RWPE2 (cell line): ENCODE measurements at regions not wholly inside any gene's neighbourhood (a gene's known extent, or its start where the extent isn't known, plus 50 kb on each side); places are given as distances from the start of the nearest gene placed in this dataset.

Experiments
- ATAC-seq: fragments of 200-7000 bp; cut with Tn5 transposase; 3 replicates; pipeline ENCODE4 v1.9.1; 2021; ENCODE audit warnings: low read depth
- DNase-seq: peaks from one replicate; pipeline ENCODE4 v3.0.0-alpha.2; 2020; ENCODE audit warnings: low spot score
- H3K27ac ChIP-seq: fragments of 450-650 bp; 2 replicates; pipeline ENCODE4 v1.5.1; 2017; ENCODE audit warnings: mild to moderate bottlenecking; ENCODE audit not compliant: poor library complexity, severe bottlenecking
- H3K27me3 ChIP-seq: fragments of 250-450 bp; sonication (Bioruptor Pico); 2 replicates; pipeline ENCODE4 v1.5.1; 2021; ENCODE audit warnings: mild to moderate bottlenecking, moderate library complexity; ENCODE audit not compliant: insufficient read depth, poor library complexity, severe bottlenecking
- H3K36me3 ChIP-seq: fragments of 250-450 bp; sonication (Bioruptor Pico); 2 replicates; pipeline ENCODE4 v1.5.1; 2020; ENCODE audit warnings: low read depth, mild to moderate bottlenecking, moderate library complexity
- H3K4me1 ChIP-seq: fragments of 250-450 bp; sonication (Bioruptor Pico); 2 replicates; pipeline ENCODE4 v1.5.1; 2021; ENCODE audit warnings: mild to moderate bottlenecking, moderate library complexity; ENCODE audit not compliant: insufficient read depth, poor library complexity, severe bottlenecking
- H3K4me3 ChIP-seq: fragments of 250-450 bp; sonication (Bioruptor Pico); 2 replicates; pipeline ENCODE4 v1.5.1; 2021; ENCODE audit warnings: mild to moderate bottlenecking, moderate library complexity; ENCODE audit not compliant: severe bottlenecking
- H3K9me3 ChIP-seq: fragments of 250-450 bp; sonication (Bioruptor Pico); 2 replicates; pipeline ENCODE4 v1.5.1; 2021; ENCODE audit warnings: mild to moderate bottlenecking, moderate library complexity; ENCODE audit not compliant: severe bottlenecking
- TF ChIP-seq, protein P1 (sequence below): fragments of 450-650 bp; IDR thresholded peaks from one replicate; pipeline ENCODE4 v1.5.1; 2017; ENCODE audit warnings: mild to moderate bottlenecking, moderate library complexity; ENCODE audit not compliant: poor library complexity, severe bottlenecking

DNA sequence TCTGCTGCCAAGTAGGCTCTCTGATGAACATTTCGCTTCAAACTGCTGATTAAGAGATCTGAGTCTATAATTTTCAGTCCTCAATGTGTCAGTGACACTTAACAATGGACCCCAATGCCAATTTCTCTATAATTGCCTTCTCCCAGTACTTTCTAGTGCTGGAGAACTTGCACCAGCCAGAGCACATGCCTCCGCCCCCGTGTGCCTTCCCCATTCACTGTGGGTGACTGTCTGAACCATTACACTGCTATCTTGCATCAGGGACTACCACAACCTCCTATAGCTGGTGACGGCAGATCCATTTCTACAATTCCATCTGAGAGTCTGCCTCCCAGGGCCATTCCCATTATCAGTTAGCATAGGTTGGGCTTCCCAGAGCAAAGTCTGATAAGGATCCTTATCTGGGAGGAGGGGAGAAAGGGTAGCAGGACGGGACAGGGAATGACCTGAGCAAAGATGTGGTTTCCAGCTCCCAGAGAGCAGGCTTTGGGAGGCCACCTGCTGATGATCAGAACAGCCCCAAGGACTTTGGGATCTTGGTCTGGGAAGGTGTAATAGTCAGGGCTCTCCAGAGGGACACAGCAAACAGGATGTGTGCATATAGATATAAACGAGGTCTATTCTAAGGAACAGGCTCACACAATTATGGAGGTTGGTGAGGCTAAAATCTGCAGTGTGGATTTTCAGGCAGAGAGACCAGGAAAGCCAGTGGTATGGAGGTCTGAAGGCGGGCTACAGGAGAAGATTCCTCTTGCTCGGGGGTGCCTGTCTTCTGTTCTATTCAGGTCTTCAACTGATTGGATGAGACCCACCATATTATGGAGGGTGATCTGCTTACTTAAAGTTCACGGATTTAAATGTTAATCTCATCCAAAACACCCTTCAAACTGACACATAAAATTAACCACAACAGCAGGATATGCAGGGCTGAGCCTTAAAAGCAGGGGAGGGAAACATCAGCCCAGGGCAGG lies 238.2 kb downstream of the PTPRU start:
- no peaks in the 10 kb centered on the region for H3K9me3 ChIP-seq
- peaks cover 71% of the 10 kb centered on the region for H3K27me3 ChIP-seq
- DNase-seq (no peak), ATAC-seq (no peak)
- H3K4me3 ChIP-seq = no peak overlapping the region
- TF ChIP-seq, protein P1, sequence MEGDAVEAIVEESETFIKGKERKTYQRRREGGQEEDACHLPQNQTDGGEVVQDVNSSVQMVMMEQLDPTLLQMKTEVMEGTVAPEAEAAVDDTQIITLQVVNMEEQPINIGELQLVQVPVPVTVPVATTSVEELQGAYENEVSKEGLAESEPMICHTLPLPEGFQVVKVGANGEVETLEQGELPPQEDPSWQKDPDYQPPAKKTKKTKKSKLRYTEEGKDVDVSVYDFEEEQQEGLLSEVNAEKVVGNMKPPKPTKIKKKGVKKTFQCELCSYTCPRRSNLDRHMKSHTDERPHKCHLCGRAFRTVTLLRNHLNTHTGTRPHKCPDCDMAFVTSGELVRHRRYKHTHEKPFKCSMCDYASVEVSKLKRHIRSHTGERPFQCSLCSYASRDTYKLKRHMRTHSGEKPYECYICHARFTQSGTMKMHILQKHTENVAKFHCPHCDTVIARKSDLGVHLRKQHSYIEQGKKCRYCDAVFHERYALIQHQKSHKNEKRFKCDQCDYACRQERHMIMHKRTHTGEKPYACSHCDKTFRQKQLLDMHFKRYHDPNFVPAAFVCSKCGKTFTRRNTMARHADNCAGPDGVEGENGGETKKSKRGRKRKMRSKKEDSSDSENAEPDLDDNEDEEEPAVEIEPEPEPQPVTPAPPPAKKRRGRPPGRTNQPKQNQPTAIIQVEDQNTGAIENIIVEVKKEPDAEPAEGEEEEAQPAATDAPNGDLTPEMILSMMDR = no peak
- H3K36me3 ChIP-seq = no peaks in the 10 kb centered on the region
- no peaks in the 10 kb centered on the region for H3K4me1 ChIP-seq
- no peak overlapping the region for H3K27ac ChIP-seq

DNA sequence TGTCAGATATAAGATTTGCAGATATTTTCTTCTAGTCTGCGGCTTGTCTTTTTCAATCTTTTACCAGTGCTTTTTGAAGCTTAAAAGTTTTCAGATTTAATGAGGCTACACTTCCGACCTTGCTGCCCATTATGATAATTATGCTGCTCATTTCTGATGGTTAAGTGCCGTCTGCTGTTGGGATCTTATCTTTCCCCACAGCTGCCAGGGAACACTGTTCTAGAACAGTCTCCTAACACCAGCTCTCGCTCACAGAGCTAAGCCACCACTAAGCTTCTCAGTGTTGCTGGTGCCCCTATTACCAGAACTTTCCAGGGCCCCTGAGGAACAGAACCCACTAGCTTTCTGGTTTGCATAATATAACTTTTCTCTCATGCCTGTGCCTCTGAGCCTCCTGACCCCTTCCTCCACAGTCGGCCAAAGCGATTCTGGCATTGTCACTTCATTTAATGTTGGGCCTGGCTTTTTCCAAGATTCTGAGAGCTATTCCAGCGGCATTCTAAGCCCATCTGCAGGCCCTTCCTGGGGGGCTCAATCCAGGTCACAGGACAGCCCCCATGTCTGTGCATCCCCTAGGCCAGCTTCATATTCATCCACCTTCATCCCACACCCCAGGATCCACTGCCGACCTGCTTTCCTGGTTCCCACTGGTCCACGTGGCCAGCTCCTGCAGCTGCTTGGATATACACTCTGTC lies 237.0 kb downstream of the PTPRU start:
- Histone ChIP-seq H3K9me3 (no peaks in the 10 kb centered on the region), H3K4me3 (no peak overlapping the region), H3K27ac (no peak overlapping the region), H3K36me3 (no peaks in the 10 kb centered on the region), H3K27me3 (peaks cover 61% of the 10 kb centered on the region), H3K4me1 (no peaks in the 10 kb centered on the region)
- TF ChIP-seq, protein P1 = no peak
- no peak for DNase-seq
- ATAC-seq = no peak

DNA sequence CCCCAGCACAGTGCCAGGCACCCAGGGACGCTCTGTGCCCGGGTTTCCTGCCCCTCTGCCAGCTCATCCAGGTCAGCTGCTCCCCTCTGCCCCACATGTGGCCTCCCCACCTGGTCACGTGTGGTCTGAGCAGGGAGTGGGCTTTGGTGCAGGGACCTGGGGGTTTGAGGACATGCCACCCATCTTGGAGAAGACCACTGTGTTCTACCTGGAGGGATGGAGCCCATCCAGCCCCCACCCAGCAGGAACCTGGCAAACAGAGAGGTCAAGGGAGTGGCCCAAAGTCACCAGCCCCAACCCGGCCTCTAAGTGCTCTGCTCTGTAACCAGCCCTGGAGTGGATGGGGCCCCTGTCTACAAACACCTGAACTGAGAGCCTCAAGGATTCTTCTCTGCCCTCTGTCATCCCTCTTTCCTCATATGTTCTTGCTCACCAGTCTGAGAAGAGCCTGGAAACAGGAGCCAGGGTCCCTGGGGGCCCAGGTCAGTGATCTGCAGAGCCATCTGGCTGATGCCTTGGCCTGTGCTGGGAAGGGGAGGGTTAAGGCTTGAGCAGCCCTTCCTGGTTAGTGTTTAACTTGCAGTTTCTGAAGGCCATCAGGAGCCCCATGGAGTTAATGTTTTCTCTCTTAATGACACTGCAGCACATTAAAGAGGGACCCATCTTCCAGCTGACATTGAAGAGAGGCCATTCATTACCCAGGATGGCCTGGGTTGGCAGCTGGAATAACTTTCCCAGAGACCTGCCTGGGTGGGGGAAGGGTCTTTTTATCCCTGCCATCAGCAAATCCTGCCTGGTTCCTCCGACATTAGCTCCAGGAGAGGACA lies 235.4 kb downstream of the PTPRU start:
- no peaks in the 10 kb centered on the region for H3K36me3 ChIP-seq
- no peaks in the 10 kb centered on the region for H3K4me1 ChIP-seq
- peaks cover 46% of the 10 kb centered on the region for H3K27me3 ChIP-seq
- no peaks in the 10 kb centered on the region for H3K9me3 ChIP-seq
- TF ChIP-seq, protein P1 = no peak
- ATAC-seq (no peak), DNase-seq (no peak)
- H3K27ac ChIP-seq = no peak overlapping the region
- no peak overlapping the region for H3K4me3 ChIP-seq

DNA sequence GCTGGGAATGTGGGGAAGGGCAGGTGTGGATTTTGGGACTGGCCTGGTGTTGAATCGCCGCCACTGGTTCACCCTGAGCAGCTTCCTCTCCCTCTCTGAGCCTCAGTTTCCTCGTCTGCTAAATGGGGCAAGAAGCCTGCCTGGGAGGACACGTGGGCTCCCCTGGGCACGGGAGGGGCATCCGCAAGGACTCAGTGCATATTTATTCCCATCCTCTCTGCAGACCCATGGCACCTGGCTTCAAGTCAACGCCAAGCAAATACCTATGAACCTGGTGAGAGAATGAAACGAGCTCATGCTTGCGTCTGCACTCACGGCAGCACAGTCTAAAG lies 234.4 kb downstream of the PTPRU start:
- Histone ChIP-seq H3K4me3 (no peak overlapping the region), H3K4me1 (no peaks in the 10 kb centered on the region), H3K9me3 (no peaks in the 10 kb centered on the region), H3K27ac (no peak overlapping the region), H3K36me3 (no peaks in the 10 kb centered on the region), H3K27me3 (peaks cover 37% of the 10 kb centered on the region)
- no peak for DNase-seq
- TF ChIP-seq, protein P1 = no peak
- ATAC-seq = no peak
